ENCODE measurements at regions not wholly inside any gene's neighbourhood (a gene's known extent, or its start where the extent isn't known, plus 50 kb on each side); places are given as distances from the start of the nearest gene placed in this dataset.
A peak's percentile ranks its signal among the peaks of the same experiment; 100 is the strongest.
"Not testable (repeated sequence)": the region's sequence is repeated elsewhere in the genome, so short reads cannot be mapped to it uniquely, and the experiment has no call there.

DNA sequence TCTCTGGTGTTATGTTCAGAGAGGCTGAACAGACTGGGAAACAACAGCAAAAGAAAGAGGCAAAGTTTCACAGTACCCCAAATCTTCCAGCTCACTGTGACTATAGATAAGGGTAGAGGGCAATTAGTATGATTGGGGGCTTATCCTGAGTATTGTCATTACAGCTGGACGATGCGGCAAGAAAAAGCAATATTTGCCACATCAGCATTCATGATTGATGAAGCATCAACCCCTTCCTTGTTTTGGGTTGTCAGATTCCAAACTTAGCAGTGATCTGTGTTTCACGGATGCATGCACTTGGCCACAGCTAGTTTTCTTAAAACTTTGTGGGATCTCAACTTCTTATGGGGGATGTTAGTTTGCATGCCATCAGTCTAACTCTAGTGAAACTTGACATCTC, 348.8 kb upstream of the SLITRK5 start:
- ChIA-PET CTCF (interaction anchor here (0.6 kb wide), 1 partner anchor 16 kb away, joined by 4 read pairs; no protein-coding TSS in a partner anchor), POLR2A (ENCODE audit: low non-redundant PET) (no interaction called here)
- DNase-seq (ENCODE audit: low spot score), result no peak
- TF ChIP-seq, protein P1, sequence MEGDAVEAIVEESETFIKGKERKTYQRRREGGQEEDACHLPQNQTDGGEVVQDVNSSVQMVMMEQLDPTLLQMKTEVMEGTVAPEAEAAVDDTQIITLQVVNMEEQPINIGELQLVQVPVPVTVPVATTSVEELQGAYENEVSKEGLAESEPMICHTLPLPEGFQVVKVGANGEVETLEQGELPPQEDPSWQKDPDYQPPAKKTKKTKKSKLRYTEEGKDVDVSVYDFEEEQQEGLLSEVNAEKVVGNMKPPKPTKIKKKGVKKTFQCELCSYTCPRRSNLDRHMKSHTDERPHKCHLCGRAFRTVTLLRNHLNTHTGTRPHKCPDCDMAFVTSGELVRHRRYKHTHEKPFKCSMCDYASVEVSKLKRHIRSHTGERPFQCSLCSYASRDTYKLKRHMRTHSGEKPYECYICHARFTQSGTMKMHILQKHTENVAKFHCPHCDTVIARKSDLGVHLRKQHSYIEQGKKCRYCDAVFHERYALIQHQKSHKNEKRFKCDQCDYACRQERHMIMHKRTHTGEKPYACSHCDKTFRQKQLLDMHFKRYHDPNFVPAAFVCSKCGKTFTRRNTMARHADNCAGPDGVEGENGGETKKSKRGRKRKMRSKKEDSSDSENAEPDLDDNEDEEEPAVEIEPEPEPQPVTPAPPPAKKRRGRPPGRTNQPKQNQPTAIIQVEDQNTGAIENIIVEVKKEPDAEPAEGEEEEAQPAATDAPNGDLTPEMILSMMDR (conservative IDR thresholded peaks at IDR 0.05; ENCODE audit: low read depth), result no peak
- H3K27ac ChIP-seq, result no peak overlapping the region

DNA sequence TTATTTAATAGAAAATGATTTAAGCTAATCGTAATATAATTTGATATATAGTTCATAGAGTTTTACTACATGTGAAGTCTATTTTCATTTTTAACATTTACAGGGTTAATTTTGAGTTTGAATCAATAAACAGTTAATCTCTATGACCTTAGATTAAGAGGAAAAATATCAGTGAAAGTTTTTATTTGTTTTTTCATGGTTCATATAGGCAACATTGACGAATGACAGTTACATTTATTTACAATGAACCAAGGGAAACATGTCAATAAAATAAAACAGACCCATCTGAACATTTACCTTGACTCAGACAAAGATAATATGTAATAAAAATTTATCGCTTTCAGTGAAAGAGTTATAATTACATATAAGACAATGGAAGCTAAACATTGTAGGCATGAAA, 346.6 kb upstream of the SLITRK5 start:
- ChIA-PET POLR2A (ENCODE audit: low non-redundant PET) (no interaction called here), CTCF (no interaction called here)
- no peak for DNase-seq (ENCODE audit: low spot score)
- TF ChIP-seq, protein P1 (conservative IDR thresholded peaks at IDR 0.05; ENCODE audit: low read depth), result no peak
- H3K27ac ChIP-seq, result no peak overlapping the region

DNA sequence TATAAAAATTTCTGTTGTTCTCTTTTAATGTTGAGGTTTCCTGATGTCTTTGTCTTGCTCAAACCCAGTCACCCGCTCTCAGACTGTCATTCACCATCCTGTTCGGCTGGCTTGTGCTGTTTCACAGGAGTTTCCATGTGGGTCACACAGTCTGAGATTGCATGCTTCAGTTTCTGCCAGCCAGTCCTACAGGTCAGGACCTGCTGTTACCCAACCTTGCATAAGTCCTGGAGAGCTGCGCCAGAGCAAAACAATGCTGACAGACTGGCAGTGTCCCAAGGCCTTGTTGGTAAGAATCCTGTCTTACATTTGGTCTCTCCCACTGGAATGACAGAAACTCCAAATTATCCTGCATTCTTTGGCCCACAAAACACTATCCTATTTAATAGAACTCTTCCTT, 340.0 kb upstream of the SLITRK5 start:
- POLR2A ChIA-PET (ENCODE audit: low non-redundant PET), result no interaction called here
- H3K27ac ChIP-seq, result peak overlapping the region; percentile 56
- CTCF ChIA-PET, result interaction anchor here (0.6 kb wide), 1 partner anchor 332 kb away, joined by 3 read pairs; no protein-coding TSS in a partner anchor
- DNase-seq (ENCODE audit: low spot score), result peak; percentile 62
- TF ChIP-seq, protein P1 (conservative IDR thresholded peaks at IDR 0.05; ENCODE audit: low read depth), result no peak

DNA sequence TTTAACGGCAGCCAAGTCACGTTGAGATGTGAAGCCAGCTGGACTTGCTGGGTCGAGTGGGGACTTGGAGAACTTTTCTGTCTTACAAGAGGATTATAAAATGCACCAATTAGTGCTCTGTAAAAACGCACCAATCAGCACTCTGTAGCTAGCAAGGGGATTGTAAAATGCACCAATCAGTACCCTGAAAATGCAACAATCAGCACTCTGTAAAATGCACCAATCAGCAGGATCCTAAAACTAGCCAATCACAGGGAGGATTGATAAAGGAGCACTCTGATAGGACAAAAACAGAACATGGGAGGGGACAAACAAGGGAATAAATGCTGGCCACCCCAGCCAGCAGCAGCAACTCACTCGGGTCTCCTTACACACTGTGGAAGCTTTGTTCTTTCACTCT, 337.6 kb upstream of the SLITRK5 start:
- TF ChIP-seq, protein P1 (conservative IDR thresholded peaks at IDR 0.05; ENCODE audit: low read depth), result no peak
- H3K27ac ChIP-seq, result no peak overlapping the region
- ChIA-PET CTCF (no interaction called here), POLR2A (ENCODE audit: low non-redundant PET) (no interaction called here)
- no peak for DNase-seq (ENCODE audit: low spot score)

DNA sequence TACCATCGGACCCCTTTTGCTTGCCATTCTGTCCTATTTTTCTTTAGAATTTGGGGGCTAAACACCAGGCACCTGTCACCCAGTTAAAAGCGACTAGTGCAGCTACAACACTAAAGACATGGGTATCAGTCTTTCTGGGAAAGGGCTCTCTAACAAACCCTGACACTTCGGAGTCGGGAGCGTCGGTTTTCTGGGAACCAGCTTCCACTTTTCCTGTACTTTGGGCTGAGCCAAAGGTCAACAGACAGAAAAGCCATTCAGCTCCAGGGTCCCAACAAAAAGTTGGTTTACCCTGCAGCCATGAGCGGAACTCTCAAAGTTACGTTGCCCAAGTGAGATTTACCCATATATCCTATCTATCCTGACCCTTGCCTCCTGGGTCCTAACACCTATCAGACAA, 337.0 kb upstream of the SLITRK5 start:
- TF ChIP-seq, protein P1 (conservative IDR thresholded peaks at IDR 0.05; ENCODE audit: low read depth), result no peak
- DNase-seq (ENCODE audit: low spot score), result no peak
- ChIA-PET POLR2A (ENCODE audit: low non-redundant PET) (no interaction called here), CTCF (no interaction called here)
- no peak overlapping the region for H3K27ac ChIP-seq

DNA sequence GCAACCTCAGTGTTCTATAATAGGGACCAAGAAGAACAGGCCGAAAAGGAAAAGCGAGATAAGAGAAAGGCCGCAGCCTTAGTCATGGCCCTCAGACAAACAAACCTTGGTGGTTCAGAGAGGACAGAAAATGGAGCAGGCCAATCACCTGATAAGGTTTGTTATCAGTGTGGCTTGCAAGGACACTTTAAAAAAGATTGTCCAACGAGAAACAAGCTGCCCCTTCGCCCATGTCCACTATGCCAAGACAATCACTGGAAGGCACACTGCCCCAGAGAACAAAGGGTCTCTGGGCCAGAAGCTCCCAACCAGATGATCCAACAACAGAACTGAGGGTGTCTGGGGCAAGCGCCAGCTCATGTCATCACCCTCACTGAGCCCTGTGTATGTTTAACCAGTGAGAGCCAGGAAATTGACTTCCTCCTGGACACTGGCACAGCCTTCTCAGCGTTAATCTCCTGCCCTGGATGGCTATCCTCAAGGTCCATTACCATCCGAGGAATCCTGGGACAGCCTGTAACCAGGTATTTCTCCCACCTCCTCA, 334.8 kb upstream of the SLITRK5 start:
- CTCF ChIA-PET; POLR2A ChIA-PET (ENCODE audit: low non-redundant PET); H3K27ac ChIP-seq; DNase-seq (ENCODE audit: low spot score): not testable (repeated sequence)

DNA sequence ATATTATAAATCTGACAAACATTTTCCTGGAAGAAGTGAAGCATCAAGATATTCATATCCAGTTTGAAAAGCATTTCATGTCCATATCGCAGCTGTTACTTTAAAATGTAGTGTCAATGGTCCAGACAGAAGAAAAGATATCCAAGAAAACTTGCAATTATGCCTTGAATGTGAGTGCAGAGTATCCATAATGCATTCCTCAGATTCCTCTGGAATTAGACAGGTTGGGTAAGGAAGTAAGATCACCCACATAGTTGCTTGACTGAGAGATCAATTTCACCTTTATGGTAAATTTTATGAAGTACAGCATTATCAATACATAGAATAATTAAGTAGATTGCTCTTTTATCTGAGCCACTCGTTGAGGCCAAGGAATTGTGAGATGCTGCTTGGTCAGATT, 327.0 kb upstream of the SLITRK5 start:
- TF ChIP-seq, protein P1 (conservative IDR thresholded peaks at IDR 0.05; ENCODE audit: low read depth), result no peak
- ChIA-PET CTCF (no interaction called here), POLR2A (ENCODE audit: low non-redundant PET) (no interaction called here)
- no peak overlapping the region for H3K27ac ChIP-seq
- DNase-seq (ENCODE audit: low spot score), result peak; percentile 20
